ENCODE measurements at regions not wholly inside any gene's neighbourhood (a gene's known extent, or its start where the extent isn't known, plus 50 kb on each side); places are given as distances from the start of the nearest gene placed in this dataset.

GRCh38 chr3:127087441-127087840 is 104.5 kb downstream of the PLXNA1 start:
- DNase-seq (ENCODE audit: low read depth in 2 of 3, low spot score in 2 of 3), result no peak

DNA sequence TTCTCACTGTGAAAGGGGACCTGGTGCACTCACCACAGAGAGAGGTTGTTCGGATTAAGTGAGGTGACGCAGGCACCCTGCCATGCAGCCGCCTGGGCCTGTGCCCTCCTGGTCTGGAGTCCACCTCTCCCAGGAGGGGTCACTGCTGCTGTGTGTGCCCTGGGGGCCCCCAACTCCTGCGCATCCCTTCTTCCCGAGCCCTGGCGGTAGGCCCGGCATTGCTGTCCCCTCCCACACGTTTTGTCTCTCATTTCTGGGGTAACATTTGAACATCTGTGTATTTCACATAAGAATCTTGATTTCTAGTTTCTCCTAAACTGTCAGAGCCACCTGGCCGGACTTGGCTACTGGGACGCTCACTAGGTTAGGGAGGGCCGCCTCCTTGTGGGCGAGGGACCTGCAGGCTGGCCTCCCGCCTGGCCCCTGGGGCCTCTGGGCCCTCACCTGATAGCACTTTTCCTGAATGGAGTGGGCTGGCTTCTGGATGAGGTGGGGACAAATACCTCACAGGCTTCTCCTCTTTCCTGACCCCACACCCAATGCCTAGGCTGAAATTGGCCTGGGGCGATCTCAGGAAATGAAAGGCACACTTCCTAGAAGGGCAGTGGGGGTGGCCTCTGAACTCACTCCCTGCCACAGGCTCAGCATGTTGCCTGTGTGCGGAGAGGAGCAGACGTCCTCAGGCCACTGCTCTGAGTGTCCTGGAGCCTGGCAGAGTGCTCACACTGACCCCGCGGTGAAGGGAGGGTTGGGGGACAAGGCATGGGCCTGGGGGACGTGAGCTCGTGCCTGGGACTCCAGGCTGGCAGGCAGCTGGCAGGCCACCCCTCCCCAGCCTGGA is 104.2 kb upstream of the PRR23E start:
- DNase-seq (ENCODE audit: low read depth in 2 of 3, low spot score in 2 of 3), result no peak

DNA sequence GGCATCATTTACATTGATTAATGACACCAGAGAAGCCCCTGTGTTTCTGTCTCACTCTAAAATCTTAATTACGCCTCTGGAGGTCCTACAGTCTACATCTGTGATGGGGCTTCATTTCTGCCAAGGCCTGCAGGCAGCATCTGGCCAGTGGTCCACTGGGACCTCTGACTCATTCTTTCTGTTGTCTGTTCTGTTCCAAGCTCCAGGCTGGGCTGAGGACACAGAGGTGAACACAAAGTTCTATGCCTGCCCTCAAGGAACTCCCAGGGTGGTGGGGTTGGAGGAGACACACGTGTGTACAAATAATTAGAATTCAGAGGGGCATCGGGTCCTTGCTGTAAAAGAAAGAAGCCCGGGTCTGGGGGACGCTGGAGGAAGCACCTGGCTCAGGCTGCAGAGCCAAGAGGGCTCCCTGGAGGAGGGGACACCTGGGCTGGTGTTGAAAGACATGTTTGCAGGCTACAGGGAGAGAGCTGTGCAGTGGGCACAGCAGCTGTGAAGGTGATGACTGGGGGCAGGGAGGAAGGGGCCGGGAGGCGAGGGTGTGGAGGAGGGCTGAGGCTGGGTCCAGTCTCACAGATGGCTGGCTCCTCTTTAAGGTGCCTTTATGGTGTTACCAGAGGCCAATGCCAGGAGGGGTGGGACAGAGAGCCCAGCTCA is 103.3 kb upstream of the PRR23E start:
- no peak for DNase-seq (ENCODE audit: low read depth in 2 of 3, low spot score in 2 of 3)

- no peak for DNase-seq (ENCODE audit: low read depth in 2 of 3, low spot score in 2 of 3)
Measured at GRCh38 chr3:127090218-127091160, 102.4 kb upstream of the PRR23E start.

DNA sequence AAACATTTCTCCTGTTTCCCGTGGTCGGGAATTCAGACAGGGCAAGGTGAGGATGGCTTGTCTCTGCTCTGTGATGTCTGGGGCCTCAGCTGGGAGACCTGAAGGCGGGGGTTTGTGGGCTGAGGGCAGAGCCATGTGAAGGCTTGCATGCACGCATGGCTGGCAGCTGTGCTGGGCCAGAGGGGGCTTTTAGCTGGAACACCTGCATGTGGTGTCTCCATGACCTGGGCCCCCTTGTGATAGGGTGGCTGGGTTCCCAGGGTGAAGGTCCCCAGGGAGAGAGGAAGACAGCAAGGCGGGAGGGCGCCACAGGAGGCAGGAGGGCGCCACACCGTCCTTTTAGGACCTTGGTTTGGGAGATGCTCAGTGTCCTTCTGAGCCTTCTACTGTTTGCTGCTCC is 101.6 kb upstream of the PRR23E start:
- DNase-seq (ENCODE audit: low read depth in 2 of 3, low spot score in 2 of 3), result no peak

DNA sequence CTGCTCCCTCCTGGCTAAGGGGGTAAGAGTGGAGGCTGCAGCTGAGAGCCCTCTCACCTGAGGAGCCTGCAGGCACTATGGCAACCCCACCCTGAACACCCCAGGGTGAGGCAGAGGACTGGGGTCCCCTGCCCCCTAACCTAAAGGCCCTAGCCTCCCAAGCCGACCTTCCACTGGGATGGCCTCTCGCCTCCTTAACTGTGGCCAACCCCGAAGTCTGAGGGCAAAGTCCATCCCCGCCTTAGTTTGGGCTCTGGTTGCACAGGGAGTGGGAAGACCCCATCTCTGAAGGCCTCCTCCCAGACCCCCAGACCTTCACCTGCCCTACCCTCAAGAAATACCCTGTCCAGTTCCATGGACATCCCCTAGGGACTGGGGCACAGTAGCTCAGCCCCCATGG is 100.6 kb upstream of the PRR23E start:
- DNase-seq (ENCODE audit: low read depth in 2 of 3, low spot score in 2 of 3), result no peak

- no peak for DNase-seq (ENCODE audit: low read depth in 2 of 3, low spot score in 2 of 3)
Measured at GRCh38 chr3:127092776-127093175, 100.2 kb upstream of the PRR23E start.

DNA sequence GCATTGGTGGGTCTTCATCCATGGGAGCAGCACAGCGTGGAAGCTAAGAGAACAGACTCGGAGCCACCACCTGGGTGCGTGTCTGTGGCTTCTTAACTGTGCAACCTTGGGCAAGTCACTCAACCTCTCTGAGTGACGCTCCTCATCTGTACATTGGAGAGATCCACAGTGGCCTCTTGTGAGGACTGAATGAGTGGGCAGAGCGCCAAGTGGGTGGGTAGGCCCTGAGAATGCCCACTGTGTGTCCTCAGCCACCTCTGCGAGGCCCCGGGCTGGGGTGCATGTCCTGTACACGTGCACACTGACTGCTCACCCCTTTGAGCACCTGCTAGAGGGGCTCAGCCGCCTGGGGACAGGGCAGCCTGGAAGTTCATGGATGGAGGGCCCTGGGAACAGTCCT is 99.6 kb upstream of the PRR23E start:
- DNase-seq (ENCODE audit: low read depth in 2 of 3, low spot score in 2 of 3), result no peak

- no peak for DNase-seq (ENCODE audit: low read depth in 2 of 3, low spot score in 2 of 3)
Measured at GRCh38 chr3:127095774-127096173, 97.2 kb upstream of the PRR23E start.

DNA sequence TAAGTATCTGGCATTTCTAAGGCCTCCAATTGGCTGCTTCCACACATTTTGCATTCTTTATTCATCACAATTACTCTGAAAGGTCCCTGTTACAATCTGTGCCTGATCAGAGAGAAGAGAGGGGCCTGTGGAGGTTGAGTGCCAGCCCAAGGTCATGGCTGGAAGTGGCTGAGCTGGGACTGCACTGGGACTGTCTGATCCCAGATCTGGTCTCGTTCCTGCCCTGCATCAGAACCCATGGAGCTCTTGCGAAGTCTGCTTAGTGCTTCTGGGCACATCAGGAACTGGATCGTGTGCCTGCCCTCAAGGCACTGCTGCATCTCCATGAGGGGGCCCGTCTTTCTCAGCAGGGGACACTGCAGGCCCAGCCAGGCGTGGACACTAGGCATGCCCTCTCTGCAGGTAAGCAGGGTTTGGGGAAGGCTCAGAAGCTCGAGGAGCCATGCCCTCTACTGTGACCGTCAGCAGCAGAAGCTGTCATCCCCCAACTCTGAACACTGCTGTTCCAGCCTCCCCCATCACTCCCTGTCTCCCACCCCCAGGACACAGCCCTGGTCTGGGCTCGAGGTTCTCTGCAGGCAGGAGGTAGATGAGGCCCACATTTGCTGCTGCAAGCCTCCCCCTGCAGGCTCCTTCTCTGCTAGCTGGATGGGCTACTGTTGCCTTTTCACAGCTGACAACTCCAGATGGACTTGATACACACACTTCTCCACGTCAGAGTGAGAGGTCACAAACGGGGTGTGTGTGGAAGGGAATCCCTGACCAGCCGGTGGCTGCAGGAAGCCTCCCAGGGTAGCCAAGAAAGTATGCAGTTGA is 96.5 kb upstream of the PRR23E start:
- no peak for DNase-seq (ENCODE audit: low read depth in 2 of 3, low spot score in 2 of 3)

DNA sequence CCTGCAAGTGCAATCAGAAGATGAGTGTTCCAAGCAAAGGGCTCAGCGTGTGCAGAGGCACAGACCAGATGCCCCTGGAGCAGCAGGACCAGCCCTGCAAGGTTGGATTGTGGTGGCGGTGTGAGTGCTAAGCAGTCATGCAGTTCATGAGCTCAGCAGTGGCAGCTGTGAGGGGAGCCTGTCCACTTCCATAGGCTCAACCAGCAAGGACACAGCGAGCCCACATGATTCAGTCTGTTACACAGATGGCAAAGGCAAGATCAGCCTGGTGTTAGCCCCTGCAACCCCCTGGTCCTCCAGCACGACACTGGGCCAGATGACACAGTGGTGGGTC is 95.9 kb upstream of the PRR23E start:
- DNase-seq (ENCODE audit: low read depth in 2 of 3, low spot score in 2 of 3), result no peak

- no peak for DNase-seq (ENCODE audit: low read depth in 2 of 3, low spot score in 2 of 3)
Measured at GRCh38 chr3:127097481-127097880, 95.5 kb upstream of the PRR23E start.

GRCh38 chr3:127099982-127100381 is 92.9 kb upstream of the PRR23E start:
- no peak for DNase-seq (ENCODE audit: low read depth in 2 of 3, low spot score in 2 of 3)

GRCh38 chr3:127100459-127101410 is 92.2 kb upstream of the PRR23E start:
- no peak for DNase-seq (ENCODE audit: low read depth in 2 of 3, low spot score in 2 of 3)

DNA sequence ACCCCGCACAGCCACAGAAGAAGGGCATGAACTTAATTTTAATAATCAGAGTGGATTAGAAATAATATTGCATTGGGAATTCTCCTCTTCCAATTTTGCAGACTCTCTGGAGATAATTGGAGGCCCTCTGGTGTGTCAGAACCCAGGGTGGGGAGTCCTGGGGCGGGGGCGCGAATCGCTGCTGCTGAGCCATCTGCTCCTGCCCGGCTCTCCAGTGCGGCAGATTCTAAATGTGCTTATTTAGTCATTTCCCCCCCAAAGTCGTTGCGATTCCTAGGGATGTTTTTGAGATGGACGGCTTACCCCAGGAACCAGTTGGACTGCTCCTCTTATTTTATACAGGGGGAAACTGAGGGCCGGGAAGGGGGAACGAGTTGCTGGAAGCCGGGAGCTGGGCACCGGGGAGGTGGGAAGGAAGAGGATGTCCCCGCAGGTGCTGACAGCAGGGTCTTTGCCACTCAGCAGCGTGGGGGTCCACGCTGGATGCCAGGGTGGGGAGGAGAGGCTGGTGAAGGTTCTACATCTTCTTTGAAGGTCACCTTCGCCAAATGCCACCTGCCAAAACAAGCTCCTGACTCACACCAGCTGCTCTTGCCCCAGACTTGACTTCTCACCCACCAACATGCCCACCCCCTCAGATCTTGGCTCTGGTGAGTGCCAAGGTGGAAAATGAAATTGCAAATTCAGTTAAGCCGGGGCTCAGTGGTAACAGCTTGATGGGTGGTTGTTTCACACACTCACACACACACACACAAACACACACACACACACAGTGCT is 91.3 kb upstream of the PRR23E start:
- no peak for DNase-seq (ENCODE audit: low read depth in 2 of 3, low spot score in 2 of 3)

GRCh38 chr3:127102188-127102520 is 90.8 kb upstream of the PRR23E start:
- no peak for DNase-seq (ENCODE audit: low read depth in 2 of 3, low spot score in 2 of 3)

- DNase-seq (ENCODE audit: low read depth in 2 of 3, low spot score in 2 of 3), result no peak
Measured at GRCh38 chr3:127102587-127102986, 90.3 kb upstream of the PRR23E start.

GRCh38 chr3:127103080-127103479 is 89.9 kb upstream of the PRR23E start:
- DNase-seq (ENCODE audit: low read depth in 2 of 3, low spot score in 2 of 3), result no peak

GRCh38 chr3:127104586-127104985 is 88.3 kb upstream of the PRR23E start:
- no peak for DNase-seq (ENCODE audit: low read depth in 2 of 3, low spot score in 2 of 3)

Measured in hematopoietic multipotent progenitor cell (in vitro differentiated cells).